CD1c-positive myeloid dendritic cell (primary cell): ENCODE measurements at regions not wholly inside any gene's neighbourhood (a gene's known extent, or its start where the extent isn't known, plus 50 kb on each side); places are given as distances from the start of the nearest gene placed in this dataset.
"Not testable (repeated sequence)": the region's sequence is repeated elsewhere in the genome, so short reads cannot be mapped to it uniquely, and the experiment has no call there.

Experiments used
- DNase-seq: peaks from one replicate; pipeline ENCODE4 v3.0.0-alpha.2; 2016; ENCODE audit errors: extremely low spot score

GRCh38 chr2:125707611-125708010 lies 948.3 kb upstream of the GYPC start:
- DNase-seq = no peak

- no peak for DNase-seq
These were observed 945.4 kb upstream of the GYPC start for GRCh38 chr2:125710561-125710960.

GRCh38 chr2:125711075-125711474 lies 944.9 kb upstream of the GYPC start:
- DNase-seq = no peak

GRCh38 chr2:125713533-125713932 lies 942.4 kb upstream of the GYPC start:
- no peak for DNase-seq

GRCh38 chr2:125721072-125721721 lies 934.8 kb upstream of the GYPC start:
- DNase-seq = no peak

- DNase-seq = no peak
These were observed 925.0 kb upstream of the GYPC start for GRCh38 chr2:125730921-125731320.

GRCh38 chr2:125736306-125736705 lies 919.7 kb upstream of the GYPC start:
- no peak for DNase-seq

- no peak for DNase-seq
These were observed 910.4 kb upstream of the GYPC start for GRCh38 chr2:125745514-125745913.

GRCh38 chr2:125746321-125747164 lies 909.4 kb upstream of the GYPC start:
- no peak for DNase-seq

- DNase-seq = no peak
These were observed 908.9 kb upstream of the GYPC start for GRCh38 chr2:125747165-125747425.

- DNase-seq = no peak
These were observed 899.5 kb upstream of the GYPC start for GRCh38 chr2:125756431-125756830.

GRCh38 chr2:125796784-125797183 lies 859.2 kb upstream of the GYPC start:
- no peak for DNase-seq

- DNase-seq = no peak
These were observed 858.8 kb upstream of the GYPC start for GRCh38 chr2:125797192-125797591.

- no peak for DNase-seq
These were observed 833.2 kb upstream of the GYPC start for GRCh38 chr2:125822746-125823145.

- not testable (repeated sequence) for DNase-seq
These were observed 830.2 kb upstream of the GYPC start for GRCh38 chr2:125825781-125826180.

- no peak for DNase-seq
These were observed 818.8 kb upstream of the GYPC start for GRCh38 chr2:125837128-125837527.

- DNase-seq = no peak
These were observed 818.3 kb upstream of the GYPC start for GRCh38 chr2:125837611-125838010.

- DNase-seq = no peak
These were observed 816.0 kb upstream of the GYPC start for GRCh38 chr2:125839945-125840344.

- no peak for DNase-seq
These were observed 813.9 kb upstream of the GYPC start for GRCh38 chr2:125842041-125842440.

- DNase-seq = no peak
These were observed 805.4 kb upstream of the GYPC start for GRCh38 chr2:125850541-125850940.

- DNase-seq = no peak
These were observed 803.6 kb upstream of the GYPC start for GRCh38 chr2:125852364-125852763.

- no peak for DNase-seq
These were observed 802.3 kb upstream of the GYPC start for GRCh38 chr2:125853626-125854025.

GRCh38 chr2:125855204-125855603 lies 800.8 kb upstream of the GYPC start:
- no peak for DNase-seq
